ENCODE measurements at regions not wholly inside any gene's neighbourhood (a gene's known extent, or its start where the extent isn't known, plus 50 kb on each side); places are given as distances from the start of the nearest gene placed in this dataset.
"Not testable (repeated sequence)": the region's sequence is repeated elsewhere in the genome, so short reads cannot be mapped to it uniquely, and the experiment has no call there.

DNA sequence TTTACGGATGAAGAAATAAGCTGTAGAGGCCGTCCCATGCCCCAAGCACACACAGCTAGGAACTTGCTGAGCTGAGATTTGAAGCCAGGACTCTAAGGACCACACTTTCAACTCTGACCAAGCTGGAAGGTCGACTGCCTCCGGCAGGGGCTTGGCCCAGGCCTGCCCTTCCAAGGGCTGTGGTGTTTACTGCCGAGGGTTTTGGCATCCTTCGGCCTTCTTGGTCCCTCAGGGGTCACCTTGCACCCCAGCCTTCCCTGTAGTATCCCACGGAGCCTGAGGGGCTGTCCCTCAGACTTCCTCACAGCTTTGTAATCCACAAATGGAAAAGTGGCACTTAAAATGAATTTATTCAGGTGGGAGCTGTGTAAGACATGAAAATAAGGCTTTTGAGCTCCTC, 83.7 kb upstream of the SPRY4 start:
- no peak for DNase-seq

DNA sequence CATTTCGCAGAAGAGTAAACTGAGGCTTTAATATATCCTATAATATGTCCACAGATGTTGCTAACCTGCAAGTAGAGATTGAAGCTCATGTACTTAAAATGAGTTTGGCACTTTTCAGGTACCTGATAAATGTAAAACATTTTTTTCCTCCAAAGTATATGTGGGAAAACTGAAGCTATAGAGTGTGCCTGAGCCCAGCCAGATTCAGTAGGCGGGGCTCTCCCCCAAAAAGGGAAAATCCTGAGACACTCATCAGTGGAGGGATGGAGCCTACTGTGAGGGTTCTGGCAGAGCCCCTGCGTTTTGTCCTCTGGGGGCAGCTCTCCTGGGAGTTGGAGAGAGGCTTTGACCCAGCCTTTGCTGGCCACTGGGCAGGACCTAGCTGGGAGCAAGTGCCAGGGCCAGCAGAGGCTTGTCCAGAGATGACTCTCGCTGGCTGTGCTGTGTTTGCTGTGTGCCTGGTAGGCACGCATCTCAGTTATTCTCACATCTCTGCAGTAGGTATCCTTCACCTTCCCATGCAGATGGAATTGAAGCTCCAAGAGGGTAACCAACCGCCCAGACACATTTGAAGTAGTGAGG, 81.1 kb upstream of the SPRY4 start:
- no peak for DNase-seq

DNA sequence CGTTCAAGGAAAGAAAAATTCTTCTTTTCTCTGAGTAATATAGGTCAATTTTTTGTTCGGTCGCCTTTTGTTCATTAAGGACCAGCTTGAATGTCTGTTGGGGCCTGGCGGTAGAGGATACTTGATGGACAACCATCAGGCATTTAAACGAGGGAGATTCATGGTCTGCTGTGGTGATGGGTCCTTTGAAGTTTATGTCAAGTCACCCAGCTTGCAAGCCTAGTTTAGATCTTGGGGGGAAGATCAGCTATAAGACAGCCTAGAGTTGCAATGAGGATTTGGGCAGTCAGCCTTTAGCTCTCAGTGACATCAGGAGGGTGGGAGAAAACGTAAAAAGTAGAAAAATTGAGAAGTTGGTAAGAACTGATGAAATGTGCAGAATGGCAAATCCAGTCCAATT, 80.2 kb upstream of the SPRY4 start:
- DNase-seq: no peak

DNA sequence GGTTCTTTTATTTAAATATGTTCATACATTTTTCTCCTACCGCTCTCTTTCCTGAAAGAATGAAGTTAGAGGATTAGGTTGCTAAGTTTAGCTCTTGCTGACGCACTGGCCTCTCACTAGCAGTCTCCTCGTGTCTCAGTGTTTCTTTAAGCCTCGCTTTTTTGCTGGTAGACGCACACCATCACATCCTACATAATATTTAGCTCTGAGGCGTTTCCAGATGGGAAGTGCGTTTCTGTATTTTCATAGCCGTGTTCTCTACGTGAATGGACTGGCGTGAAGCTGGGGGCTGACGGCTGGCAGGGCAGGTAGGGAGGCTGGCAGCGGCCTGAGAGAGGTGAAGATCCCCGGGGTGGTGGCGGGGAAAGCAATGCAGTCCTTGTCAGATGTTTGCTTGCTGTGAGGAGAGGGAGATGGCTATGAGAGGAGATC, 79.2 kb upstream of the SPRY4 start:
- no peak for DNase-seq

DNA sequence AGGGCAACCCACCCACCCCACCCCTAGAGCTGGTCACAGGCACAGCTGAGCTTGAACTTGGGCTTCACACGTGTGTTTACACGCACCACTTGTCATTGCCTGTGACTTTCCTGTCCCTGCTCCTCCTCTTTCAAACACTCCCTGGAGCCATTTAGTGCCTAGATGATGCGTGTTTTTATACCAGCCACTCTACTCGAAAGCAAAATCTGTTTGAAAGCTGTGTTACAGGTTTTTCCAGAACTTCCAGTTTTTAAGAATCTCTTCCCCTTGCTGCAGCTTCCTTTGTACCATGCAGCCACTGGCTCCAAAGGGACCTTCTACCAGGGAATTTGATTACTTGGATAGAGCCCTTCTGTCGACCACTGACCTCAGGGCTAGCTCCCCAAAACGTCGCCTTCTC, 78.8 kb upstream of the SPRY4 start:
- DNase-seq: no peak

DNA sequence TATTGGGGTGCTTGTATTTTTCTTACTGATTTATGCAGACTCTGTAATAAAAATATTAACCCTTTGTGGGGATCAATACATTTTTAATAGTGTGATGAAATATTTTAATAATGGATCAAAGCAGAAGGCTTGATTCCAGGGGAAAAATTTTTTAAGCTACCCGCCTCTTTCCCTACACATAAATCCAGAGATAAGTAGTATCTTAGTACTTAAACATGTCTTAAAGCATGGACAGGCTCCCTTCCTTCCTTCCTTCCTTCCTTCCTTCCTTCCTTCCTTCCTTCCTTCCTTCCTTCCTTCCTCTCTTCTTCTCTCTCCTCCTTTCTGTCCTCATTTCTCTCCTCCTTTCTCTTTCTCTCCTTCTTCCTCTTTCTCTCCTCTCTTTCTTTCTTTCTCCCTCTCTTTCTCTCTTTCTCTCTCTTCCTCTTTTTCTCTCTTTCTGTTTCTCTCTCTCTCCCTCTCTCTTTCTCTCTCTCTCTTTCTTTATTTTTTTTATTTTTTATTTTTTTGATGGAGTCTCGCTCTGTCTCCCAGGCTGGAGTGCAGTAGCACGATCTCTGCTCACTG, 78.0 kb upstream of the SPRY4 start:
- no peak for DNase-seq

DNA sequence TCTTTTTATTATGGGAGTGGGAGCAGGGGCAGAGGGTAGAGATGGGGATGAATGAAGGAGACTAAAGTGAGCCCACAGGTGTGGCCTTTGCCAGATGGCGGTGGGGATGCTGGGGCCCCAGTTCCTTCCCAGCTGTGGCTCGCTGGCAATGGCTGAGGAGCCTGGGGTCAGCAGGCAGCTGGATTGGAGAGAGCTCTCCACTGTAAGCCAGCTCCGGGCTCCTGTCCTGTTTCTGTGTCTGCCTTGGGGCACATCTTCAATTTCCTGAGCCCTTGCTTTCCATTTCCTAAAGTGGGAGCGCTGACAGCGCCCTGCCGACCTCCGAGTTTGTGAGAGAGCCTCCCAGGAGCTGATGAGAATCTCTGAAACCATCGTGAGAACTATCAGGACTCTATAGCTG, 75.6 kb upstream of the SPRY4 start:
- DNase-seq: no peak

DNA sequence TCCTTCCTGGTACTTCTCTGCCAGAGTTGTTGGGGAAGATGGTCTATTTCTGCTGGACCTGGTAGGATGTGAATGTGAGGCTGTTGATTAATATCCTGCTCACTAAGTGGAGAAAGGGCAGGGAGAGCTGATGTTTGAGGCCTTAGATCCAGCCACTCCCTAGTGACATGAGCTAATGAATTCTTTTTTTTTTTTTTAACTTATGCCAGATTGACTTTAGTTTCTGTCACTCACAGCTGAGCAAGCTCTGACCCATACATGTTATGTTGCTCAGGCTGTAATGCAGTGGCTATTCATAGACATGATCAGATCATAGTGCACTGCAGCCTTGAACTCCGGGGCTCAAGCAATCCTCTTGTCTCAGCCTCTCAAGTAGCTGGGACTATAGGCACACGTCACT, 75.1 kb upstream of the SPRY4 start:
- DNase-seq: no peak

DNA sequence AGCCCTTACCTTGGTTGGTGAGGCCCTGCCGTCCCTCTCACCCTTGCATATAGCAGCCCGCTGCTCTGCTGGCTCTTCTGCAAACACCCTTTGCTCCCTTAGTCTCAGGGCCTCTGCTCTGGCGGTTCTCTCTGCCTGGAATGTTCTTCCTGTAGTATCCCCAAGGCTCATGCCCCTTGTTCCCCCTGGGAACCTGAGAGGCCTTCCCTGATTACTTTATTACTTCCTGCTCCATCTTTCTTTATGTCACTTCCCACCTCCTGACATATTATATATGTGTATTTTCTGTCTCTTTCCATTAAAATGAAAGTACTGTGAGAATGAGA, 73.9 kb upstream of the SPRY4 start:
- DNase-seq: no peak

DNA sequence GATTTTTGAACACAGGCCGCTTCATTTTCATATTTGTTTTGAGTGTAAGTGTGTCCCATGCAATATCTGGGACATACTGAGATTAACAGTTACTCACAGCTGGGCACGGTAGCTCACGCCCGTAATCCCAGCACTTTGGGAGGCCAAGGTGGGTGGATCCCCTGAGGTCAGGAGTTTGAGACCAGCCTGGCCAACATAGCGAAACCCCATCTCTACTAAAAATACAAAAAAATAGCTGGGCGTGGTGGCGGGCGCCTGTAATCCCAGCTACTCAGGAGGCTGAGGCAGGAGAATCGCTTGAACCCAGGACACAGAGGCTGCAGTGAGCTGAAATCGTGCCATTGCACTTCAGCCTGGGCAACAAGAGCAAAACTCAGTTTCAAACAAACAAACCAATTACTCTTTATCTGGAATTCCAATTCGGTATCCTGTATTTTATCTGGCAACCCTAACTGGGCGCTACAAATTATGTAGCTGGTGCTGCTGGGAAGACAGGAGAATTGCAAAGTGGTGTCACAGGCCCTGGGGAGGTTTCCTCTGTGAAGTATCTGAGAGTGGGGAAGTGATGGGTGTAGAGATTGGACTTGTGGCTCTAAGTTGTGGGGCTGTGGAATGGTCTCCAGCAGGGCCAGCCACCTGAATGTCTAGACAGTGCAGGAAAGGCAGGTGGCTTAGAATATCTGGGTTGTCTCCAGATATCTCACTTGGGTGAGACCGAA, 73.3 kb upstream of the SPRY4 start:
- DNase-seq: not testable (repeated sequence)

DNA sequence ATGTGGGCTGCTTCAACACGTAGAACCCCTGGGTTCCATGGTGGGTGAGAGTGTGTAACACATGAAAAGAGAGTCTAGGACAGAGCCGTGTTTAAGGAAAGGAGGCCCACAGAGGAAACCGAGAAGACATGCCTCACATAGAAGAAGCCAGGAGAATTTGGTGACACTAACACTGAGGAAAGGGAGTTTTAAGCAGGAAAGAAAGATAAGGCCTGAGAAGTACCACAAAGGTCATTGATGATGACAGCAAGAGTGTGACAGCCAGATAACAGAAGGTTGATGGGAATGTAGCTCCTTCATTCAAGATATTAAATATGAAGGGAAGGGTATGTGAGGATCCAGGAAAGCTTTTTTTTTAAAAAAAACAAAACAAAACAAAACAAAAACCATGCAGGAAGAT, 72.4 kb upstream of the SPRY4 start:
- DNase-seq: no peak

DNA sequence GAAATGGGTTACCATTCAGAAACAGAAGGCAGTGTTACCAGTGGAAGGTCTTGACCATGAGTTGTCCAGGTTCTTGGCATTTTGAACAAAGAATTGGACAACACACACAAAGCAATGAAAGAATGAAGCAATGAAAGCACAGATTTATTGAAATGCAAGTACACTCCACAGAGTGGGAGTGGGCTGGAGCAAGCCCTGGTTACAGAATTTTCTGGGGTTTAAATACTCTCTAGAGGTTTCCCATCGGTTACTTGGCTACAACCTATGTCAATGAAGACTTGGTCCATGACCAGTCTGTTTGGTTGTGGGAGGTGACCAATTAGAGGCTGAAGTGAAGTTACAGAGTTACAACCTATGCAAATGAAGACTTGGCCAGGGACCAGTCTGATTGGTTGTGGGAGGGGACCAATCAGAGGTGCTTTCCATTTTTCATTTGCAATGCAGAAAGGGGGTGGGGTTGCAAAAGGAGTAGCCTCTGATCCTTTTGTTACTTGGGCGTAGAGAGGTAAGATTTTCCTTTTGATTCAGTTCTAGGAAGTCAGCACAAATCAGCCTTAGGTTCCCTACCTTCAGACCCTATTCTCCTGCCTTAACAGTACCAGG, 71.7 kb upstream of the SPRY4 start:
- no peak for DNase-seq

DNA sequence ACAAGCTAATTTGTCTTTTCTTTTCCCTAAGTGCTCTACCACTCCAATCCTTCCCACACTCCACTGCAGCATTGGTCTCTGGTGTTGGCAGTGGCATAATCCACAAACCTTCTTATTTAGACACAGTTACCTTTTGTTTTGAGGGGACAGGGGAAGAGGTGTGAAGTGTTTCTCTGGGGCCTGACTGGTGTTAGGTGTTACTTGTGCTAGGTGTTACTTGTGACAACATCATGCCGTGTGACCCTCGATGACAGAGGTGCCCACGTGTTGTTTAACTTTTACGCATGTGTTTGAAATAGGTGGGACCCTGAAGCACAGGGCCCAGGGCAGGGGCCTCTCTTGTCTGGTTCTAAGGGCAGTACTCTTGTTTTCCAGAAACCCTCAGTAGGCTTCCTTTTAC, 70.5 kb upstream of the SPRY4 start:
- no peak for DNase-seq

DNA sequence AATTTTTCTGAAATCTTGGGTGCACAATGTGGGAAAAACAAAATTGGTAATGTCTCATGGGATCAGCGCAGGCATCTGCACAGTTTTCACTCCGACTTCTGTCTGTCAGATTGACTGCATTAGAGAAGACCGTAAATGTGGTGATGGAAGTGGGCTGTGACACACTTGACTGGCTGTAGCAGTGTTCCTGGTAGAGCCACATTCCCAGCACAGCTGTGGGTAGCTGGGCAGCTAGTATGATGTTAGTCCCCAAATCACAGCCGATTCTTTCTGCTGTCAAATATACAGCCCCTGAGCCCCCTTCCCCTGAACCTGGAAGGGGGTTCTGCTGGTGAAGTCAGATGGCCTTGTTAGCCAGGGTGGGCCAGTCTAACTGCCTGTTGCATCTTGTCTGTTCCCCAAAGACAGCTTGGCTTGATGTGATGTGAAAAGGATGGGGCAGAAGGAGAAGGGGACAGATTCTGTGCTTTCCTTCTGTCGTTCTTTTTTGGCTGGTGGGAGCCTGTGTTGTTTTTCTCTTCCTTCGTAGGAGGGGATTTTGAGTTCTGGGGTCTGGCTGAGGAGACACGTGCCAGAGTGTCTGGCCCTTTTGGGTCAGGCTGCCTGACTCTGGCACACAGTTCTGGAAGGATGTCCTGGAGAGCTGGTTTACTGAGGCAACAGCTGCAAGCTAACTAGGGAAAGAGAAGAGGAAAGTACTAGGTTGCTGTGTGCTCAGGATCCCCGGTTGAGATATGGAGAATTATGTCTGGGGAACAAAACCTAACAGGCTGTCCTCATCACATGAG, 66.4 kb upstream of the SPRY4 start:
- DNase-seq: no peak

DNA sequence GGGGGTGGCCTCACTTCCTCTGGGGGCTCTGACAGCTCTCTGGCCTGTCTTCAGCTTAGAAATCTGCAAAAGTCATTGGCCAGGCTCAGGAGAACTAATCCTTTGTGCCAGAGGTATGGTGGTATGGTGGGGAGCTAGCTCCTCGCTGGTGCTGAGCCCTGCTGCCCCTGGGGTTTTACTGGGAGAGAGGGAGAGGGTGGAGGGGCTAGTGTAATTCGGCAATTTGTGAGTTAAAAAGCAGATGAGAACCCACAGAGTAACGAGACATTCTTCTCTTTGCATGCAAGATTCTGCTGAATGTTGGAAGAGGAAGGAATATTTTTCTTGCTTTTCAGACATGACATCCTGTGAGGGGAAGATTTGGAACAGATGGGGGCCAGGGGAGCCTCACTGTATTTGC, 65.5 kb upstream of the SPRY4 start:
- no peak for DNase-seq

DNA sequence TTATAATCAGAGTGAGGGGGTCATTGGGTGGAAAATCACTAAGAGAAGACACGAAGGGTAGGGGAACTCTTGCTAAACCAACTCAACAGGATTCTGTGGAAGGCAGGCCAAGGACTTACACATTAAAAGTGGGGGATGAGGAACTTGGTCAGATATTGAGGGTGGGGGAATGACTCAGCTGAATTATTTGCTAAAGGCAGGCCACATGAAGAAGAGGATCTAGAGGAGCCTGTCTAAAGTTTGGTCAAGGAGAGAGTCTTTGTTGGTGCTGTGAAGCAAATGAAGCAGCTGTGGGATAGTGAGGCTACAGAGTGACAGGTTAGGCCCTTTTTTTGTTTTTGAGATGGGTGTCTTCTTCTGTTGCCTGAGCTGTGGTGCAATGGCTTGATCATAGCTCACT, 63.9 kb upstream of the SPRY4 start:
- no peak for DNase-seq

DNA sequence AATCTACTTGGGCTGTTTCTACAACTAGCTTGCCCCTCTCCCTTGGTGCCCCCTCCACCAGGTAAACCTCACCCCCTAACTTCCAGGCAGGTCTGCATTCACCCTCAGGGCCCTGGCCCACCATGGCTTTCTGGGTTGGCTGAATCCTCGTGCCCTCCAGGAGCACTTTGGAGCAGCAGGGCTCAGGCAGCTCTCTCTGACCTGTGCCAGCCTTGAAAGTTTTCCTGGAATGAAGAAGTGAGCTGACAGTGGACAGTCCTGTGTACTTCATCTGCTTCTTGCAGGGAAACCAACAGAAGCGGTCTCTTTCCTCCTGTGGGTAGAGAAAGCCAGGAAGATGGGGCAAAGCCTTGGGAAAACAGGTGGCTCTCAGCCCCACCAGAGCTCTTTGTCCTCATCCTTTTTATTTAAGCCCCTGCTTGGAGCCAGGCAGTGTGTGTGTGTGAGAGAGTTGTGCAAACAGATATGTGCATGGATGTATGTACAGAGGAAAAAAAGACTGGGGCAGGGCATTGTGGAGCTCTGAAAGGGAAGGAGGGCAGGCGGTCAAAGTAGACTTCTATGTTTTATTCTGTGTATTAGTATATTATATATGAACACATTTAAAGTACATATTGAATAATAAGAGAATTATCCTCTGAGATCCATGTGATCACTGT, 62.3 kb upstream of the SPRY4 start:
- DNase-seq: no peak

DNA sequence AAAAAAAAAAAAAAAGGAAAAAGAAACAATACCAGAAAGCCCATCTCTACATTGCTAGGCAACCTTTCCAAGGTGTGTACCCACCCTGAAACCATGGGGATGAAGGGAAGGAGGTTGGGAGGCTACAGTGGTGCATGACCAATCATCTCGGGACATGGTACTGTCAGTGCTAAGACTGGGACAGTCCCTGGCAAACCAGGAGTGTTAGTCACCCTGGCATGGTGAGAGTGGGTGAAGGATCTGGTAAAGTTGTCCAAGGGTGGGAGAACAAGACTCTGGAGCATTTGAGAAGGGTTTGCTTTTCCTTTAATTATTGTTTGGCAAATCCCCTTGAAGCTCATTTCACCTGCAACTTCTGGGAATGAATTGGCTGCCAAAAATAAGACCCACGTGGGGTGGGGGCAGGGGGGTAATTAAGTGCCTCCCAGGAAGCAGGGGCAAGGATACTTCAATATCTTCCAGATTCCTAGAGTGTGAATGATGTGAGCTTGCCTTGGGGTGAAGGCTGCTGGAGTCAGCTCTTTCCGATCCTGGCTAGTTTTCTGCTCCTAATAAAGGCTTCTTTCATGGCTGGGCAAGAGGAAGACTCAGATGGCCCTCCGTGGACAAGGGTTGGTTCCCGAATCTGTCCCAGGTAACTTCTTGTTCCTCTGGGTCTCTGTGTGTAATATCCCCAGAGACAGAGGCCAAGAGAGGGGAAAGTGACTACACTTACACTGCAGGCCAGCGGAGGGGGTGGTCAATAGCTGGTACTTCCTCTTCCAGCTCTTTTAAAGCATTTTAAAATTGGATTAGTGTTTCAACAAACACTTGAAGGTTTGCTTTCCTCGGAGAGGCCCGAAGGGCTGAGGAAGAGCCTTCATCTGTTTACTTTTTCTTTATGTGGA, 61.6 kb upstream of the SPRY4 start:
- no peak for DNase-seq

DNA sequence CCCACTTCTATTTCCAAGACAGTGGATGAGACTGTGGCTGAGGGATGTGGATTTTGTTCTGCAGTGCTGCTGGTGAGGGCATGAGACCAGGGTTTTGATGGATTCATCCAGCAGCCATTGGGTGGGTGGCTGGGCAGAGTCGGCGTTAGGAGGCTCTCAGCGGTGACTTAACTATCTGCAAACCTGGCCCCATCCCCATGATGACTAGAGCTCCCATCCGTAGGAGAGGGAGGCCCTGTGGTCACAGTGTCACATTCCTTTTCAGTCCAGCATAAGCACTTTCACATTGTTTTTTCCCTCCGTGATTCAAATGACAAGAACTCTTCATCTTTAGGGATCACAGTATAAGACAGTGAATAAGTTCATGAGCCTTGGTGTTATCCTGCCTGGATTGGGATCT, 60.4 kb upstream of the SPRY4 start:
- DNase-seq: no peak

DNA sequence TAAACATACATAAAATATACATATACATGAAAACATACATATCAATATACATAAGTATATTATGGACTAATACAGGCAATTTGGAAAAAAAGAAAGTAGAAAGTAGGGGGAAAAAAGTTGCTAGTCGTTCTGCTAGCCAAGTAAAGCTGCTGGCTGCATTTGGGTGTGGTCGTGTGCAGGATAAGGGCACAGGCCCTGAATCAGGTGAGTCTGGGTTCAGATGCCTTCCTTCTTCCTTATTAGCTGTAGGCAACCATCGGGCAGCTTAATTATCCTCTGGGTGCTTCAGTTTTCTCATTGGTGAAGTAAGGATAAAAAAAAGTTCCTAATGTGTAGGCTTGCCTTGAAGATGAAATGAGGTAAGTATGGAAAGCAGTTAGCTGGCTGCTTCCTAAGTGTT, 59.2 kb upstream of the SPRY4 start:
- DNase-seq: no peak

DNA sequence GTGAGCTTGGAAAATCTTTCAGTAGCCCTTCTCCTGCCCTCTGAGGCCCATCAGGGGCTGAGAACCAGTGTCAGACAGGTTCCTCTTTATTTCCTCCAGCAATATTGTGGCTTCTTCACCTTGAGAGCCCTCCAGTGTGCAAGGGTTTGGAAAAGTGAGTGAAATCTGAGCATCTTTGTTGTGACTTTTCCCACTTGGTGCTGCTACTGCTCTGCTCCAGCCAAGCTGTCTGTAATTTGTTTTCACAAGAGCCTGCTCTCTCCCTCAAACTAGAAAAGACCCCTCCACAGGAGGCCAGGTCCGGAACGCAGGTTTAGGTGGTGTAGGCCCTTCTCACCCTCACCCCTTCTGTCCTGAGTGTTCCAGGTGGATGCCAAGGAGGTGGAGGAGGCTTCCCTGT, 57.4 kb upstream of the SPRY4 start:
- no peak for DNase-seq
